DMS53 treated with DMSO at 0.1 percent for 48 hours (cell line): ENCODE measurements at regions not wholly inside any gene's neighbourhood (a gene's known extent, or its start where the extent isn't known, plus 50 kb on each side); places are given as distances from the start of the nearest gene placed in this dataset.

ENCODE experiments used
- DNase-seq: peaks from one replicate; lab custom pipeline; 2025; ENCODE audit not compliant: unreplicated experiment; lab: John Stamatoyannopoulos, UW

DNA sequence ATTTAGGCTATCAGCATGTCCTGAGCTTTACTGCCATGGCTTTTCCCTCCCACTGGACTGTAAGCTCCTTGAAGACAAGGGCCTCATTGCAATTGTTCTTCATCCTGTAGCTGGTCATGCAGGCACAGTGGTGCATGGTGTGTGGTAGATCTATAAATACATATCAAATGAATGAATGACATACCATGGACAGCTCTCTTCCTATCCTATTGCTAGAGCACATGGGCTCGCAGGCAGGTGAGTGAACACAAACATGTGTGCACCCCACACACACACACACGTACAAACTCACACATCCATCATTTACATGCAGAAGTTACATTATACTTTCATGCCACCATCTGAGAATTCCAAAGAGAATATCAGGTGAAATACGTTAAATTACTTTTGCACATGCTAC lies 172.9 kb upstream of the RUNX1 start:
- no peak for DNase-seq

DNA sequence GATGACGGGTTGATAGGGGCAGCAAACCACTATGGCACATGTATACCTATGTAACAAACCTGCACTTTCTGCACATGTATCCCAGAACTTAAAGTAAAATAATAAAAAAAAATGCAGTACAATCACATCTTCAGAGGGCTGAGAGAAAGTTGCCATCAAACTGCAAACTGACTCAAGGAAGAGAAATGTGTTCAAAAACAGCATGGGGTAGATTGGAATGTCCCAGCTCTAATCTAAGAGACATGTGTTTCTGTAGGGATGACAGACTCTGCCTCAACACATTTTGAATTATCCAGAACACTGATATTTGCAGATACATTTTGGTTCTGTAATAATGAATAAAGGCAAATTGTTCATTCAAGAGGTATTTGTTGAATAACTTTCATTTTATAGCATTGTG lies 171.2 kb upstream of the RUNX1 start:
- no peak for DNase-seq

DNA sequence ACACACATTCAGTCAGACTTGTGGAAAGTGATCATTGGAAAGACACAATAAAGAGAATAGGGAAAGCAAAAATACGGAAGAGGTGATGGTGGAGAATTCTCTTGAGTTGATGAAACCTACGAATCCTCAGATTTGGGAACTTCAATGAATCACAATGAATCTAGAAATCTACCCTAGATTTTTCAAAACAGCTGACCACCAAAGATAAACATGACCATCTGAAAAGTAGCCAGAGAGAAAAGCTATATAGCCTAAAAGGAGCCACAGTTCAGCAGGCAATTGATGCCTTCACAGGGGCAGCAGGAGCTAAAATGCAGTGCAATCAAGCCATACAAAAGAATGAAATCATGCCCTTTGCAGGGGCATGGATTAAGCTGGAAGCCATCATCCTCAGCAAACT lies 170.6 kb upstream of the RUNX1 start:
- DNase-seq, result no peak

DNA sequence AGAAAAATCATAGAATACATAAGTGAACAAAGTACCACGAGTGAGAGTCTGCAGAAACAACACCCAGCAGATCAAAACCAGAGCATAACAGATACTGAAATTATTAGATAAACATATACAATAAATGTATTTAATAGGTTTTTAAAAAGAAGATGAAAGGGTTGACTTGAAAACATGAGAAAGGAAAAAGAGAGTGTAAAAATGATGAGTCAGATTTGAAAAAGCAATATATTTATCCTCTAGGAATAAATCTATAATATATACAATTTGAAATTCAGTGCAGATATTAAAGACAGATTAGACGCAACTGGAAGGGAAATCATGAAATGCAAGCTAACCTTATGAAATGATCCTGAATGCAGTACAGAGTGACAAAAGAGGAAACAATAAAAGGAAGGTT lies 170.2 kb upstream of the RUNX1 start:
- no peak for DNase-seq

DNA sequence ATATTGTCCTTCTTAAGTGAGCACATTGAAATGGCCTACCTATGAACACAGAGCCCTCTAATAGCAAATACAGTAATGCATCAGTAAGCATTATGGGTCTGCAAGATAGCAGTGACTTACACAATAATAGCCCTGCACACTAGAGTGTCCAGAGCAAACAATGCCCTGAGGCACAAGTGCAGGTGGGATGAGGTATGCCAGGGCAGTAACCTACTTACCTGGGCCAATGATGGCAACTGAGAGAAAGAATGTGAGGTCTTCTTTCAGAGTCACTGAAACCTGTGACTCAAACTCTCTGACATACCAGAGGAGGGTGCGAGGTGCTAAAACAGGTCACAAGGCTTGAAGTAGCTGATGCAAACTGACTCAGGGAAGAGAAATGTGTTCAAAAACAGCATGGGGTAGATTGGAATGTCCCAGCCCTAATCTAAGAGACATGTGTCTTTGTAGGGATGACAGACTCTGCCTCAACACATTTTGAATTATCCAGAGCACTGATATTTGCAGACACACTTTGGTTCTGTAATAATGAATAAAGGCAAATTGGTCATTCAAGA lies 168.5 kb upstream of the RUNX1 start:
- DNase-seq, result peak; percentile 54

DNA sequence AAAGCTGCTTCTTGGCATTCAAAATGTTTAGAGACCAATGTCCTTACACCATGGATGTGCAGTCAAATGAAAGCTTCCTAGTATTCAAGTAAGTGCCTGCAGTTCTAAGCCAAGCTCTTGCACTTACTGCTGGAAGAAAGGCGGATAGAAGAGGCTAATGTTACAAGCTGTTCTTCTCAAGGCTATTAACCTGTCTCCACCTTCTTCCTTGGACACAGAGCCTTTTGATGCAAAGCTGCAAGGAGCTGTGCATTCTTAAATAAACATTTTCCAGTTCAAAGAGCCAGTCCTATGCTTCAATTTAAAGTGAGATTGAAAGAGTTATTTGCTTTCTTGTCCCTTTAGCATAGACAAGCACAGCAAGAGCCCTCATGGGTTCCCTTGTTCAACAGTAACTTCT lies 167.9 kb upstream of the RUNX1 start:
- DNase-seq, result no peak

DNA sequence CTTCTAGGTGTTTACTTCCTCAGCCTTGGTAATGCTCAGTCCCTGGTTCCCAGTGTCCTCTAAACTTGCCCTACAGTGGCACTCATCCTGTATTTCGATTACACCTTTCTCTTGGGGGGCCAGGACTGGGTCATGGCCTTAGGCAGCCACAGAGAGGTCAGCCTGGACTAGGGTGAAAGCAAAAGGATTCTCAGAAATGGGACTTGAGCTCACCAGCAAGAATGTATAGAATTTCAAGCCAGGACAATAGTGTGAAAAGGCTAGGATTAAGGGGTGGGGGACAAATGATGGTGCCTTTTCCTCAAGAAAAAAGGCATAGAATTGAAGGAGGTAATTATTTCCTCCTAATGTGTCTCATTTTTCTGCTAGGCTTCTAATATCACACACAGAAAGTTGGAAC lies 166.8 kb upstream of the RUNX1 start:
- DNase-seq, result no peak

DNA sequence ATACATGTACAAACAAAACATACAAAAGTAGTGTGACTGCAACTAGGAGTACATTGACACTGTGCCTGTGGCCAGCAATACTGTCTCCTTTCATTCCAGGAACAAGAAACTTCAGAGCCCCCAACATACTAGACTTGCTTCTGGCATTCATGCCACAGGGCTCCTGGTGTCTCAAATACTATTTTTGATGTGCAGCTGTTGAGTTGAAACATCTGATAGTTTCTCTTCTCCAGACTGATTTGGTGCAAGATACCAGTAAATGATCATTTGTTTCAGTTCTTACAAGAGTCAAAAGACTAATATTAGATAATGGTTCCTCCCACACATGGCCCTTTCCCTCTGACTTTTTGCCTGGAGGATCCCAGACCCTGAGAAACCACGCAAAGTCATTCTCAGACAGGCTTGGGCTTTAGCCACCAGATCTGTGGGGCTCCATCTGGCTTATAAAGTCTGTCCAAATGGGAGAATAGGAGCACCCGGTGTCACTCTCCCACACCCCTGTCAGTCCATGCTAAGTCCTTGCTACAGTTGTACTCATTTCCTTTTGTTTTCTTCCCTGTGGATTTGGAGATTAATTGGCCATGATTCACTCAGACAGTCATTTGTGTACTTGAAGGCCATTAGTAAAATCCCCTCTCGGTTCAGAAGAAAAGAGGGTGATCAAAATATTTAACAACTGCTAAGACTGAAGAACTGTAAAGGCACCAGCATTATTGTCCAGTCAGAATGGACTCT lies 163.5 kb upstream of the RUNX1 start:
- DNase-seq, result no peak

DNA sequence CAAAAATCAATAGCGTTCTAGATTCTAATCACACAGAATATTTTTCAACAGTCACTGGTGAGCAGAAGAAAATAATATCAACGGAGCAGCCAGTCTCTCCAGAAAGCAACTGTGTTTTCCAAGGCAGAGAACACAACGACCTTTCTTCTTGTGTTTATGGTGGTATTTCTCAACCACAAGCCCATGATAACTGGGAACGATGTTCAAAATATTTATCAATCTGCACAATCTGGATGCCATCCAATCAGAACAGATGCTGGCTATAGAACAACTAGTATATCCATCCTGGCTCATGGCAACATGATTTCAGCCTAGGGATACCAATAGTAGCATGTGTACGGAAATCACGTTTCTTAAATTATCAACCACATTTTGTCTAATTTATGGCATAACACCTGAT lies 162.7 kb upstream of the RUNX1 start:
- no peak for DNase-seq

DNA sequence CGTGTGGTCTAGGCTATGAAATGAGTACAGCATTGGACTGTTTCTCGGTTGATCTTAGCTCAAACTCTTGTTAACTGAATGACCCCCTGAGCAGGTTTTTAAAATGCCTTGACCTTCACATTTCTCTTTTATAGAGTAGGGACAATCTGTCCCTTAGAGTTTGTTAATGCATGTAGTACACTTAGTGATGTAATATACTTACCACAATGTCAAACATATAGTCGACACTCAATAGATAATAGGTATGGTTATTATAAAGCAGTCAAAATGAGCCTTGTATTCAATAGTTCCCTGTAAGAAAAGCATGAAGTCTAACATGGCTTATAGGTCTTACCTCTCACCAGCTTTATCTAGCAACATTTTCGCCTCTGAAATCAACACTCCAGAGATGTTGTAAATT lies 161.0 kb upstream of the RUNX1 start:
- no peak for DNase-seq

DNA sequence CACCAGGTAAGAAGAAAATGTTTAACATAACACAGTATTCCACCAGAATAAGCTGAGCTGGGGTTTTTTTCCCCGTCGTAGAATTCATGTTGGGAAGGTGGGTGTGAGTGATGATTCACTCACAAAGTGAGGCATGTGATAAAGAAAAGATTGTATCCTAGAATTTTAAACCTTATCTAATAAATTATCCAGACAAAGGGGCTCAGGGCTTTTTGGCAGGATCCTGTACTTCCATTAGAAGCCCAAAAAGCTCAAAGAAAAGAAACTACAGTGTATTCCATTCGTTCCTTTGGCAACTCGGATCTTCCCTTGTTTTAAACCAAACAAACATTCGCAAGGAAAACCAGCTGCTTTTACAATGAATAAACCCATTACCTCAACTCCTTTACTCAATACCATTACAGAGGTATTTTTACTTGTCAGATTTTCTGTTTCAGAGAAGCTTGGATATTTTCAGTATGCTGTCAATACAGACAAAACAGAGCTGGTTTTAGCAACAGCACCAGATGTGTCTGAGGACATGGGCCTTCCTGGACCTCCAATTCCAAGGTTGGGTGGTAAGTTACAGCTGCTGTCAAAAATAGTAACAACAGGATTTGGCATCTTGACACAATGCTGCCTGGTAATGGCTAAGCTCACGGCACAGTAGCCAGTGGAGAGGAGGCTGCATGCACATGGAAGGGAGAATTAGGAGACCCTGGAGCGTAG lies 159.9 kb upstream of the RUNX1 start:
- no peak for DNase-seq

DNA sequence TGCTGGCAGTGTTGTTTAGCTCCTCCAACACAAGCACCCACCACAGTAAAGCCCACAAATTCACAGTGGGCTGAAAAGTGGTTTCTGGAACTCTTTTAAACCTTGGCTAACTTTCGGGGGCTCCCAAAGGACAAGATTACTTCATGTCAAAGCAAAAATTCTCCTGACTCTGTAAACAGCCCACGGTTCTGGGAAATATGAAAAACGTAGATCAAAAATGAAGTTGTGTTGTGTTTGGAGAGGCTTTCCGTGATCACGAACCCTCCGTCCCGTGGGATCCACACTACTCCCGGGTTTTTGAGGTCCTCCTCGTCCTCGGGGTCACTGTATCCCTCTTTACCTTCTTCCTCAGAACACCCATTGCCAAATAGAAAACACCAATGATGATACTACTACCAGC lies 159.0 kb upstream of the RUNX1 start:
- no peak for DNase-seq

DNA sequence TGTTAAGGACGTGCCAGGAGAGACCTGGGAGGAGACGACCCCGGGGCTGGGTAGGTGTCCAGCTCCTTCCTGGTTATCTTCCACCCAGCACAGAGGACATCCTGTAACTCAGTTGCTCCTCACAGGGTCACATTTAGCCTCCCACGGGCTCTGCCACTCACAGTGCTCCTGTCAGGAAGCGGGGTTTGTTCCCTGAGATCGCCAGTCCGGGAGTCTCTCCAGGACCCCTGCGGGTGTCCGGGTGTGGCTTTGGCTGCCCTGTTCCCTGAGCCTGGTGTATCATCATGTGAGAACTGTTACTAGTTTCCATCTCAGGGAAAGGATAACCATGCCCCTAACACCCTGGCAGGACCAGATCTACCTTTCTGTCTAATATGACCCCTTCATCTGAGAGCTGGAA lies 158.2 kb upstream of the RUNX1 start:
- no peak for DNase-seq

DNA sequence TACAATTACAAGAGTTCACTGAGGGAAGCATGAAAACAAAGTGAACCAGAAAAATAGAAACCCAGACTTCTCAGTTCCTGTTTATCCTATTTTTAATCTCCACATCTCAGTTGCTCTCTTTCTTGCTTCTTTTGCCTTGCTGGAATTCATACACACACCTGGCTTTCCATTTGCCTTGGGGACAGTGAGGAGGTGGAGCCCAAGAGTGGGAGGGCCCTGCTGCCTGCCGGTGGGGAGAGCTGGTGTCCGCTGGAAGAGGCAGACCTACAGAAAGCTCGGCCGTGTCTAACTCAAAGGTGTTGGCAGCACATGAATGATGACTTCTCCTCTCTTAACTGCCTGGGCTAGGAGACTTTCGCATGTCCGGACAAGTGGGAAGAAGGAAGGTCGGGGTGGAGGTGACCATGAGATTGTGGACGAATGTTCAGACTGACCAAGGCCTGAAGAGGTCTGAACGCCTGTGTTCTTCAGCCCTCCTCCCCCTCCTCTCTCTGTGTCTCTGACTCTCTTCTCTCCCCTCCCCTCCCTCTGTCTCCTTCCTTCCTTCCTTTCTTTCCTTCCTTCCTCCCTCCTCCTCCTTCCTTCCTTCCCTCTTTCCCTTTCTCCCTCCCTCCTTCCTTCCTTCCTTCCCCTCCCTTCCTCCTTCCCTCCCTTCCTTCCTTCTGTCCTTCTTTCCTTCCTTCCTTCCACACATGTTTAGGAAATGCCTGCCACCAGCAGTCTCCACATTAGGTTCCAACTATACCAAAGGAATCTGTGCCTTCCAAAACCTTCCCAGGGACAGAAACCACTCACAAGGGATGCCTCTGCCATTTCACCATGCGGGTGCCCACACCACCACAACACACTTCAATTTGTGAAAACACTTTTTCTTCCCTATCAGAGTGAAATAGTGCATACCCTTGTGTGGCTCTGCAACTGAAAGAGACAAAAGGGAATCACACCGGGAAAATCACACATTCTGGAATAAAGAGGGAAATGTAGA lies 157.3 kb upstream of the RUNX1 start:
- DNase-seq, result peak; percentile 13

DNA sequence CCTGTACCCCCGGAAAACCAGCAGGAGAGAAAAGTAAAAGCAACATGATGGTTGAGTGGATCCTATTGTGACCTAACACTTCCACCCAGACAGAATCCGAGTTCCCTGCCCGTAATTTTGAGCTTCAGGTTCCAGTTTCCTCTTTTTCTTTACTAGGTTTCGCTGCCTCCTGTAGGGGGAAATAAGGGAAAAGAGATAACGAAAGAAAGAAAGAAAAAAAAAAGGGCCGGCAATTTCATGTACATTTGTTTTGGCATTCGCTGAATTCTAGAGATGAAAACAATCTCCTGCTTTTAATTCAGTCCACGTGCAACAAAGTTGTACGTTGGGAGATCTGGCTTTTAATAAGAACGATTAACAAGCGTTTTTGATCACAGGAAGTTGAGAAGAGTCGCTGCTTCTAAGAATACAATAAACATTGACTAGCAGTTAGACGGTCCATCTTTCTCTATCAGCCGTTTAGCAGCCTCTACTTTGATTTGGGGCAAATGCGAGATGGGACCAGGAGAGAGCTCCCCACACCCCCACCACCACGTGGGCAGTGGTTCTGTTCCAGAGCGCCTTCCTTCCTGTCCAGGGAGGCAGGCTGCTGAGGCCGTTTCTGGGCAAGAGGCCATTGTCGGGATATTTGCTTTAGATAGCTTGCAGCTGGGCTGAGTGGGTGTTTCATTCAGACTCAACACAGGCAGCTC lies 155.9 kb upstream of the RUNX1 start:
- DNase-seq, result peak; percentile 11

DNA sequence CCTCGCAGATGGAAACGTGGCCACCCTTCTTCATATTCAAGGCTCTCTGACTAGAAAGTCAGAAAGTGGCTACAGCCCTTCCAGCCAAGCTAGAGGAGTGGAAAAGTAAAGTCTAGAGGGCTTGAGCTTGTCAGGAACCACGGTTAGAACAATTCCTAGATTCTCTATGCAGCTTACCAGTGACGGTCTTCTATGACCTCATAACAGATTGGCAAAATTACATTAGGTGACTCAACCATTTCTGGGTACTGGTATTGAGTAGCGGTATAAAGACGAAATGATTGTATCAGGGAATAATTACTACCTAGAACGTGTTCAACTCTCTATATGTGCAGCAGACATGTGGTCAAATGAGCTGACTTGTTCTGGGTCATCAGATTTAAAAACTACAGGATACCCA lies 155.0 kb upstream of the RUNX1 start:
- DNase-seq, result no peak

DNA sequence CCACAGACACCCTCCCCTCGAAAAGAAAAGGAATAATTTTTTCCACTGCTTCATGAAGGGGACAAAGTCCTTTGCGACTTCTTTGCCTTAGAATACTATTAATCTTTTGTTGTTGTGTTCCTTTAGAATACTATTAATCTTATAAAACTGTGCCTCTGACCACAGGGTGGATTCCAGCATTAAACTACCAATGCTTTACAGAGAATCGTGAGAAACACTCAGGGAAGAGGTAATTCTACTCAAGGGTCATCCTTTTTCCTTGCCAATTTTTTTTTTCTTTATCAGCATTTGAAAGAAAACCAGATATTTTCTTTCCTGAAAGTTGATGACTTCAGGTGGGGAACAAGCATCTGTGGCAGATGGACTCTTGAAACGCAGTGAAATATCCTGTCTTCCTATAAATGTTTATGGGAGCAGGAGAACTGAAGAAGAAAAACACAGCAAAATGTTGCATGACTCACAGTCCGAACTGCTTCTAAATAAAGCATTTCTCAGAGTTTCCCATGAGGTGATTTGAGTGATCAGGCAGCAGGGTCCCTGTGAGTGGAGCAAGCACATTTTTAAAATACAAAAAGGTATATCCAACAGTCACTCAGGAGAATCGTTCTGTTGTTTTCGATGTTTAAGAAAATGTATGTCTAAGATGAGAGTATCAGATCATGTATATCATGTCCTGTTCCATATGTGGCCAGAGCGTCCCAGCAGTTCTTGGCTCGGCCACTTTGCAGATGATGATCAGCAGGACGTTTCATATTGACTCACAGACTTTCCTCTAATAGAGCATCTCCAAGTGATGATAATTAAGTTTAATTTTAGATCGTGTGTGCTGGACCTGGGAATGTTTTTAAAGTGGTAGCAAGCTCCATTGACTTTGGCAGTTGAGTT lies 154.2 kb upstream of the RUNX1 start:
- no peak for DNase-seq

DNA sequence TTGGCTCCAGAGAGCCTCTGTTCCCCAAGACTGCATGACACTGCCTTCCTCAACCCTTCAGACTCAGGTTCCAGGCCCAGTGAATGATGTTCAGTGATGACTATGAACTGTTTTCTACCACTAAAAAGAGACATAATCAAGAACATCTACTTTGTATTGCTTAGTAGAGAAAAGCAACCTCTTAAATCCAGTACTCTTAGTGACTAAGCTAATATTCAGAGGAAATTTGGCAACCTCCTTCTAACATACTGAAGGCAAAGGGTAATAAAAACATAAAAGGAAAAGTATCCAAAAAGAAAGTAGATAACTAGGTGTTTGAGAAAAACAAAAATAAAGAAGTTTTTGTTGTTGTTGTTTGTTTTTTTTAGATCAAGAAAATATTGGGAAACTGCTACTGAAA lies 153.3 kb upstream of the RUNX1 start:
- no peak for DNase-seq

DNA sequence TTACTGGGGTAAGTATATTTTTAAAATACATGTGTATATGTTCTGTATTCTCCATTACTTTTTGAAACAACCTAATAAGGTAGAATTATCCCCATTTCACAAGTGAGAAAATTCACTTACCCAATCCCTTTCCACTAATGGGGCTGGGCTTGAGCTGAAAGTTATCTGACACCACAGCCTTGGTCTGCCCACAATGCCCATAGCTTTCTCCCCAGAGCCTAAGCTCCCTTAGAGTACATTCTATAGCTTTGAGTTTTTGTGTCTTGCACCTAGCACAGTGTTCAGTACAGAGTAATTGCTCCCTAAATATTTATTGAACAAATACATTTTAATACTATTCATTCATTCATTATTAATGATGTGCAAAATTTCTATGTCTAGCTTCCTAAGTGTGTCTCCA lies 152.7 kb upstream of the RUNX1 start:
- DNase-seq, result no peak

DNA sequence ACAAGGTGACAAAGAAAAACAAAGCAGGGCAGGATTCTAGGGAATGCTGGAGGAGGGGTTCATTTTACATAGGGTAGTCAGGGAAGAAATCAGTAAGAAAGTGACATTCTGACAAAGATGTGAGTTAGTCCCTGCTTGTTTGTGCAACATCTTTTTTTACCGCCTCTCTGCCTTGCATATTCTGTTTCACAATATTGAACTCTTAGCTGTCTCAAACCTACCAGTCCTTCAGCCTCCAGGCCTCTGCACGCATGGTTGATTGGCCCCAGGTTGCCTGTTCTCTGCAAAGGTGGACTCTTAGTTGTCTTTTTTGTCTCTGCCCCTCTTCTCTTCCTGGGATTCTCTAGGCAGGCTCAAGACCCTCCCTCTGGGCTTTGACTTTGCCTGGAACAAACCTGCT lies 152.2 kb upstream of the RUNX1 start:
- DNase-seq, result no peak
